Loucy (cell line): ENCODE measurements at regions not wholly inside any gene's neighbourhood (a gene's known extent, or its start where the extent isn't known, plus 50 kb on each side); places are given as distances from the start of the nearest gene placed in this dataset.

Experiments used
- H2AFZ ChIP-seq: fragments of 200-600 bp; sonication (generic); 2 replicates; pipeline ENCODE4 v1.6.0; 2016; ENCODE audit warnings: antibody characterized with exemption, mild to moderate bottlenecking, low read length, moderate library complexity
- H3F3A ChIP-seq: fragments of 200-600 bp; 2 replicates; pipeline ENCODE4 v1.6.0; 2016; ENCODE audit warnings: antibody characterized with exemption, low read depth, mild to moderate bottlenecking
- H3K27me3 ChIP-seq: fragments of 200-600 bp; sonication (generic); 2 replicates; pipeline ENCODE4 v1.6.1; 2014; ENCODE audit warnings: low read length, mild to moderate bottlenecking; ENCODE audit not compliant: insufficient read depth, poor library complexity, severe bottlenecking
- H3K36me3 ChIP-seq: fragments of 200-600 bp; sonication (generic); 2 replicates; pipeline ENCODE4 v1.6.1; 2016; ENCODE audit warnings: low read length; ENCODE audit not compliant: insufficient read depth
- H3K4me1 ChIP-seq: fragments of 200-600 bp; sonication (generic); 2 replicates; pipeline ENCODE4 v1.5.1; 2014; ENCODE audit warnings: low read length, mild to moderate bottlenecking; ENCODE audit not compliant: insufficient read depth, poor library complexity, severe bottlenecking
- H3K4me2 ChIP-seq: fragments of 200-600 bp; sonication (generic); 2 replicates; pipeline ENCODE4 v1.6.0; 2014; ENCODE audit warnings: antibody characterized with exemption, low read length, low read depth, mild to moderate bottlenecking; ENCODE audit not compliant: poor library complexity, severe bottlenecking
- H3K4me3 ChIP-seq: fragments of 200-600 bp; sonication (generic); 2 replicates; pipeline ENCODE4 v1.5.1; 2014; ENCODE audit warnings: low read length, mild to moderate bottlenecking, mixed read lengths; ENCODE audit not compliant: poor library complexity, severe bottlenecking
- H3K79me2 ChIP-seq: fragments of 200-600 bp; sonication (generic); 2 replicates; pipeline ENCODE4 v1.6.1; 2014; ENCODE audit warnings: low read length; ENCODE audit not compliant: insufficient read depth
- H3K9ac ChIP-seq: fragments of 200-600 bp; sonication (generic); 2 replicates; pipeline ENCODE4 v1.6.0; 2014; ENCODE audit warnings: mild to moderate bottlenecking, low read depth, low read length, moderate library complexity; ENCODE audit not compliant: poor library complexity, severe bottlenecking
- H3K9me2 ChIP-seq: fragments of 200-600 bp; sonication (generic); replicated peaks from 2 replicates; pipeline ENCODE4 v1.6.1; 2016; ENCODE audit warnings: low read depth, low read length, mixed read lengths
- H3K9me3 ChIP-seq: fragments of 200-600 bp; sonication (generic); 2 replicates; pipeline ENCODE4 v1.6.1; 2014; ENCODE audit warnings: mild to moderate bottlenecking, antibody characterized with exemption, low read length, low read depth; ENCODE audit not compliant: insufficient read depth
- H4K20me1 ChIP-seq: fragments of 200-600 bp; sonication (generic); 2 replicates; pipeline ENCODE4 v1.6.0; 2014; ENCODE audit warnings: antibody characterized with exemption, low read length, mild to moderate bottlenecking; ENCODE audit not compliant: insufficient read depth, poor library complexity, severe bottlenecking
- CTCF ChIP-seq: fragments of 200-600 bp; sonication (generic); conservative IDR thresholded peaks from 2 replicates; pipeline ENCODE4 v1.5.1; 2014; ENCODE audit warnings: mild to moderate bottlenecking, antibody characterized with exemption, low read length
- EZH2phosphoT487 ChIP-seq: fragments of 200-600 bp; IDR thresholded peaks from 2 replicates; pipeline ENCODE4 v1.6.1; 2018; ENCODE audit warnings: antibody characterized with exemption, mild to moderate bottlenecking, moderate library complexity, borderline replicate concordance

- no peak overlapping the region for H3K9ac ChIP-seq
- H3K9me3 ChIP-seq, result no peaks in the 10 kb centered on the region
- H4K20me1 ChIP-seq, result no peaks in the 10 kb centered on the region
- H2AFZ ChIP-seq, result no peak overlapping the region
- H3F3A ChIP-seq, result no peaks in the 10 kb centered on the region
- no peak for TF ChIP-seq CTCF
- TF ChIP-seq EZH2phosphoT487, result no peak
- no peak overlapping the region for H3K4me3 ChIP-seq
- no peaks in the 10 kb centered on the region for H3K79me2 ChIP-seq
- H3K4me2 ChIP-seq, result no peak overlapping the region
- H3K9me2 ChIP-seq, result no peaks in the 10 kb centered on the region
- no peaks in the 10 kb centered on the region for H3K36me3 ChIP-seq
- no peaks in the 10 kb centered on the region for H3K4me1 ChIP-seq
- no peaks in the 10 kb centered on the region for H3K27me3 ChIP-seq
Measured at GRCh38 chr11:21774212-21774611, 418.7 kb upstream of the ANO5 start.

- Histone ChIP-seq H3K4me1 (no peaks in the 10 kb centered on the region), H3K4me2 (no peak overlapping the region), H2AFZ (no peak overlapping the region), H3F3A (no peaks in the 10 kb centered on the region), H4K20me1 (no peaks in the 10 kb centered on the region), H3K79me2 (no peaks in the 10 kb centered on the region), H3K4me3 (no peak overlapping the region), H3K9me3 (no peaks in the 10 kb centered on the region), H3K9ac (no peak overlapping the region), H3K27me3 (no peaks in the 10 kb centered on the region), H3K9me2 (no peaks in the 10 kb centered on the region), H3K36me3 (no peaks in the 10 kb centered on the region)
- no peak for TF ChIP-seq EZH2phosphoT487
- TF ChIP-seq CTCF, result no peak
Measured at GRCh38 chr11:21775911-21776310, 417.0 kb upstream of the ANO5 start.

- TF ChIP-seq EZH2phosphoT487 (no peak), CTCF (no peak)
- H3K27me3 ChIP-seq, result no peaks in the 10 kb centered on the region
Measured at GRCh38 chr11:21783954-21784353, 408.9 kb upstream of the ANO5 start.

More at GRCh38 chr11:21783954-21784353, 408.9 kb upstream of the ANO5 start:
- H3F3A ChIP-seq, result no peaks in the 10 kb centered on the region
- no peaks in the 10 kb centered on the region for H3K79me2 ChIP-seq
- no peaks in the 10 kb centered on the region for H3K9me2 ChIP-seq
- no peaks in the 10 kb centered on the region for H4K20me1 ChIP-seq
- H3K9ac ChIP-seq, result no peak overlapping the region
- no peaks in the 10 kb centered on the region for H3K4me1 ChIP-seq
- no peak overlapping the region for H3K4me3 ChIP-seq
- no peaks in the 10 kb centered on the region for H3K9me3 ChIP-seq
- no peak overlapping the region for H2AFZ ChIP-seq
- no peaks in the 10 kb centered on the region for H3K36me3 ChIP-seq
- H3K4me2 ChIP-seq, result no peak overlapping the region
